A673 (cell line): ENCODE measurements at regions not wholly inside any gene's neighbourhood (a gene's known extent, or its start where the extent isn't known, plus 50 kb on each side); places are given as distances from the start of the nearest gene placed in this dataset.

Source experiments
- BruUV-seq: library from RNA; stranded (reverse); fragments of 400-500 nt; replicated peaks from 2 replicates; lab custom pipeline; 2021; lab: Mats Ljungman, UMichigan
- CTCF ChIA-PET: fragments of 300-600 bp; sonication (Branson Sonifier 250); formaldehyde crosslinking; loops from one replicate; lab custom pipeline; 2022; ENCODE audit warnings: antibody characterized with exemption; lab: Charles Lee
- POLR2A ChIA-PET: fragments of 300-600 bp; sonication (Branson Sonifier 250); formaldehyde crosslinking; loops from one replicate; lab custom pipeline; 2022; ENCODE audit warnings: antibody characterized with exemption; ENCODE audit not compliant: low non-redundant PET; lab: Charles Lee
- DNase-seq: peaks from one replicate; pipeline ENCODE4 v3.0.0-alpha.2; 2015; ENCODE audit warnings: low spot score
- H3K27ac ChIP-seq: fragments of 200-600 bp; sonication (generic); 2 replicates; pipeline ENCODE4 v1.5.1; 2016; ENCODE audit warnings: mixed run types, low read depth, mild to moderate bottlenecking, mixed read lengths, antibody characterized with exemption, low read length; ENCODE audit not compliant: poor library complexity, severe bottlenecking
- H3K27me3 ChIP-seq: fragments of 200-600 bp; sonication (generic); replicated peaks from 2 replicates; pipeline ENCODE4 v1.6.1; 2017; ENCODE audit warnings: mixed run types, low read depth, mild to moderate bottlenecking, mixed read lengths, antibody characterized with exemption, low read length; ENCODE audit not compliant: insufficient read depth, poor library complexity
- H3K36me3 ChIP-seq: fragments of 200-600 bp; sonication (generic); 2 replicates; pipeline ENCODE4 v1.6.1; 2016; ENCODE audit warnings: mixed run types, mild to moderate bottlenecking, mixed read lengths, antibody characterized with exemption, low read length; ENCODE audit not compliant: insufficient read depth, poor library complexity, severe bottlenecking
- H3K4me1 ChIP-seq: fragments of 200-600 bp; sonication (generic); 2 replicates; pipeline ENCODE4 v1.6.1; 2017; ENCODE audit warnings: mixed run types, mild to moderate bottlenecking, mixed read lengths, antibody characterized with exemption, low read length; ENCODE audit not compliant: insufficient read depth, poor library complexity, severe bottlenecking
- H3K4me3 ChIP-seq: fragments of 200-600 bp; sonication (generic); 2 replicates; pipeline ENCODE4 v1.5.1; 2016; ENCODE audit warnings: low read depth, mixed run types, mild to moderate bottlenecking, mixed read lengths, low read length; ENCODE audit not compliant: poor library complexity, severe bottlenecking
- H3K9me3 ChIP-seq: fragments of 200-600 bp; sonication (generic); 2 replicates; pipeline ENCODE4 v1.6.1; 2016; ENCODE audit warnings: mixed run types, low read depth, mild to moderate bottlenecking, mixed read lengths, antibody characterized with exemption, low read length; ENCODE audit not compliant: poor library complexity, severe bottlenecking
- CTCF ChIP-seq: fragments of 300-800, 200-600 bp; sonication (generic); conservative IDR thresholded peaks from 2 replicates; pipeline ENCODE4 v1.5.1; 2017; ENCODE audit warnings: low read depth, mild to moderate bottlenecking, antibody characterized with exemption, low read length, moderate library complexity, mixed read lengths
- EZH2 ChIP-seq: fragments of 200-600 bp; sonication (generic); IDR thresholded peaks from 2 replicates; pipeline ENCODE4 v1.6.1; 2017; ENCODE audit warnings: borderline replicate concordance, low read depth, mild to moderate bottlenecking, mixed read lengths, antibody characterized with exemption, low read length; ENCODE audit not compliant: poor library complexity, severe bottlenecking
- intact Hi-C: fragments of 100-400 bp; cut with micrococcal nuclease; formaldehyde crosslinking; loops from one replicate; pipeline ENCODE4 v1.10.0; 2022; ENCODE audit not compliant: unreplicated experiment

GRCh38 chr14:22487941-22488340 lies 101.1 kb downstream of the DAD1 start:
- TF ChIP-seq EZH2 (no peak), CTCF (no peak)
- Histone ChIP-seq H3K27me3 (no peaks in the 10 kb centered on the region), H3K36me3 (no peaks in the 10 kb centered on the region), H3K27ac (peak overlapping the region; percentile 79), H3K4me1 (peaks cover 92% of the 10 kb centered on the region), H3K4me3 (no peak overlapping the region), H3K9me3 (no peaks in the 10 kb centered on the region)
- intact Hi-C loops = no loop called here
- ChIA-PET POLR2A (no interaction called here), CTCF (no interaction called here)
- BruUV-seq = no TSS peak
- no peak for DNase-seq

GRCh38 chr14:22487401-22487800 lies 101.6 kb downstream of the DAD1 start:
- H3K27ac ChIP-seq = peak overlapping the region; percentile 79
- DNase-seq = no peak
- no peaks in the 10 kb centered on the region for H3K9me3 ChIP-seq
- ChIA-PET CTCF (no interaction called here), POLR2A (no interaction called here)
- no TSS peak for BruUV-seq
- TF ChIP-seq CTCF (no peak), EZH2 (no peak)
- H3K4me3 ChIP-seq = no peak overlapping the region
- H3K36me3 ChIP-seq = no peaks in the 10 kb centered on the region
- peaks cover 93% of the 10 kb centered on the region for H3K4me1 ChIP-seq
- intact Hi-C loops = no loop called here
- no peaks in the 10 kb centered on the region for H3K27me3 ChIP-seq

GRCh38 chr14:22486675-22487074 lies 102.3 kb downstream of the DAD1 start:
- no peak for TF ChIP-seq CTCF
- TF ChIP-seq EZH2 = no peak
- ChIA-PET POLR2A (no interaction called here), CTCF (no interaction called here)
- H3K4me3 ChIP-seq = no peak overlapping the region
- H3K27ac ChIP-seq = peak overlapping the region; percentile 79
- BruUV-seq = no TSS peak
- H3K27me3 ChIP-seq = no peaks in the 10 kb centered on the region
- intact Hi-C loops = no loop called here
- H3K9me3 ChIP-seq = no peaks in the 10 kb centered on the region
- no peaks in the 10 kb centered on the region for H3K36me3 ChIP-seq
- DNase-seq = no peak
- peaks cover 93% of the 10 kb centered on the region for H3K4me1 ChIP-seq
